ENCODE measurements at regions not wholly inside any gene's neighbourhood (a gene's known extent, or its start where the extent isn't known, plus 50 kb on each side); places are given as distances from the start of the nearest gene placed in this dataset.

- no peak for TF ChIP-seq CTCF (IDR thresholded peaks at IDR 0.05; ENCODE audit: extremely low read depth, low read depth, low read length)
- no peaks in the 10 kb centered on the region for H3K79me2 ChIP-seq (ENCODE audit: insufficient read depth, low read length)
- no peak overlapping the region for H3K27ac ChIP-seq (ENCODE audit: low read depth, low read length)
Observed at GRCh38 chr5:121489972-121490371, 361.7 kb upstream of the FTMT start.

GRCh38 chr5:121497176-121497575, 354.5 kb upstream of the FTMT start:
- no peak for TF ChIP-seq CTCF (IDR thresholded peaks at IDR 0.05; ENCODE audit: extremely low read depth, low read depth, low read length)
- Histone ChIP-seq H3K79me2 (ENCODE audit: insufficient read depth, low read length) (no peaks in the 10 kb centered on the region), H4K20me1 (ENCODE audit: insufficient read depth, low read length) (no peaks in the 10 kb centered on the region), H3K36me3 (ENCODE audit: insufficient read depth, low read length) (no peaks in the 10 kb centered on the region), H3K27ac (ENCODE audit: low read depth, low read length) (no peak overlapping the region), H3K4me1 (ENCODE audit: insufficient read depth, low read length) (no peaks in the 10 kb centered on the region), H3K9me3 (ENCODE audit: low read depth, low read length) (no peaks in the 10 kb centered on the region), H3K4me3 (ENCODE audit: insufficient read depth, low read length) (no peak overlapping the region), H2AFZ (ENCODE audit: low read length) (no peak overlapping the region), H3K4me2 (ENCODE audit: insufficient read depth, low read length) (no peak overlapping the region), H3K27me3 (ENCODE audit: insufficient read depth, low read length) (no peaks in the 10 kb centered on the region)
- DNase-seq (ENCODE audit: insufficient read length, low spot score, missing footprints) = no peak

More at GRCh38 chr5:121489972-121490371, 361.7 kb upstream of the FTMT start:
- Histone ChIP-seq H3K4me3 (ENCODE audit: insufficient read depth, low read length) (no peak overlapping the region), H3K4me2 (ENCODE audit: insufficient read depth, low read length) (no peak overlapping the region), H2AFZ (ENCODE audit: low read length) (no peak overlapping the region), H4K20me1 (ENCODE audit: insufficient read depth, low read length) (no peaks in the 10 kb centered on the region), H3K4me1 (ENCODE audit: insufficient read depth, low read length) (no peaks in the 10 kb centered on the region), H3K36me3 (ENCODE audit: insufficient read depth, low read length) (no peaks in the 10 kb centered on the region), H3K27me3 (ENCODE audit: insufficient read depth, low read length) (no peaks in the 10 kb centered on the region), H3K9me3 (ENCODE audit: low read depth, low read length) (no peaks in the 10 kb centered on the region)
- no peak for DNase-seq (ENCODE audit: insufficient read length, low spot score, missing footprints)

- no peak for TF ChIP-seq CTCF (IDR thresholded peaks at IDR 0.05; ENCODE audit: extremely low read depth, low read depth, low read length)
- H3K9me3 ChIP-seq (ENCODE audit: low read depth, low read length) = no peaks in the 10 kb centered on the region
- H3K4me1 ChIP-seq (ENCODE audit: insufficient read depth, low read length) = no peaks in the 10 kb centered on the region
- no peaks in the 10 kb centered on the region for H3K79me2 ChIP-seq (ENCODE audit: insufficient read depth, low read length)
- H3K36me3 ChIP-seq (ENCODE audit: insufficient read depth, low read length) = no peaks in the 10 kb centered on the region
- H2AFZ ChIP-seq (ENCODE audit: low read length) = no peak overlapping the region
- H3K4me2 ChIP-seq (ENCODE audit: insufficient read depth, low read length) = no peak overlapping the region
- no peak overlapping the region for H3K27ac ChIP-seq (ENCODE audit: low read depth, low read length)
- H4K20me1 ChIP-seq (ENCODE audit: insufficient read depth, low read length) = no peaks in the 10 kb centered on the region
- H3K27me3 ChIP-seq (ENCODE audit: insufficient read depth, low read length) = no peaks in the 10 kb centered on the region
- no peak overlapping the region for H3K4me3 ChIP-seq (ENCODE audit: insufficient read depth, low read length)
- DNase-seq (ENCODE audit: insufficient read length, low spot score, missing footprints) = no peak
Observed at GRCh38 chr5:121500310-121500709, 351.4 kb upstream of the FTMT start.

GRCh38 chr5:121503111-121503840, 348.4 kb upstream of the FTMT start:
- Histone ChIP-seq H3K27me3 (ENCODE audit: insufficient read depth, low read length) (no peaks in the 10 kb centered on the region), H3K9me3 (ENCODE audit: low read depth, low read length) (no peaks in the 10 kb centered on the region), H3K4me3 (ENCODE audit: insufficient read depth, low read length) (no peak overlapping the region), H3K4me2 (ENCODE audit: insufficient read depth, low read length) (no peak overlapping the region), H2AFZ (ENCODE audit: low read length) (no peak overlapping the region), H3K36me3 (ENCODE audit: insufficient read depth, low read length) (no peaks in the 10 kb centered on the region), H3K79me2 (ENCODE audit: insufficient read depth, low read length) (no peaks in the 10 kb centered on the region), H3K4me1 (ENCODE audit: insufficient read depth, low read length) (no peaks in the 10 kb centered on the region), H3K27ac (ENCODE audit: low read depth, low read length) (no peak overlapping the region), H4K20me1 (ENCODE audit: insufficient read depth, low read length) (no peaks in the 10 kb centered on the region)
- TF ChIP-seq CTCF (IDR thresholded peaks at IDR 0.05; ENCODE audit: extremely low read depth, low read depth, low read length) = no peak
- no peak for DNase-seq (ENCODE audit: insufficient read length, low spot score, missing footprints)

All from osteoblast (primary cell).